Prostate gland (tissue), 2 donors: ENCODE measurements at regions not wholly inside any gene's neighbourhood (a gene's known extent, or its start where the extent isn't known, plus 50 kb on each side); places are given as distances from the start of the nearest gene placed in this dataset.

ENCODE experiments used
- POLR2AphosphoS5 ChIP-seq: sonication (generic); formaldehyde crosslinking; IDR thresholded peaks from one replicate; pipeline ENCODE4 v1.6.1; 2017; ENCODE audit warnings: antibody characterized with exemption
- TF ChIP-seq, protein P1 (sequence below), 4 experiments: fragments of 200-600 bp in 2 of 4; fragments of 450-650 bp in 2 of 4; sonication (generic) in 2 of 4; IDR thresholded peaks; 1 replicate in 3 of 4; 2 replicates in 1 of 4; pipeline ENCODE4 v1.5.1; 2016 to 2019; ENCODE audit warnings: antibody characterized with exemption in 4 of 4, mild to moderate bottlenecking in 2 of 4, moderate library complexity in 2 of 4

DNA sequence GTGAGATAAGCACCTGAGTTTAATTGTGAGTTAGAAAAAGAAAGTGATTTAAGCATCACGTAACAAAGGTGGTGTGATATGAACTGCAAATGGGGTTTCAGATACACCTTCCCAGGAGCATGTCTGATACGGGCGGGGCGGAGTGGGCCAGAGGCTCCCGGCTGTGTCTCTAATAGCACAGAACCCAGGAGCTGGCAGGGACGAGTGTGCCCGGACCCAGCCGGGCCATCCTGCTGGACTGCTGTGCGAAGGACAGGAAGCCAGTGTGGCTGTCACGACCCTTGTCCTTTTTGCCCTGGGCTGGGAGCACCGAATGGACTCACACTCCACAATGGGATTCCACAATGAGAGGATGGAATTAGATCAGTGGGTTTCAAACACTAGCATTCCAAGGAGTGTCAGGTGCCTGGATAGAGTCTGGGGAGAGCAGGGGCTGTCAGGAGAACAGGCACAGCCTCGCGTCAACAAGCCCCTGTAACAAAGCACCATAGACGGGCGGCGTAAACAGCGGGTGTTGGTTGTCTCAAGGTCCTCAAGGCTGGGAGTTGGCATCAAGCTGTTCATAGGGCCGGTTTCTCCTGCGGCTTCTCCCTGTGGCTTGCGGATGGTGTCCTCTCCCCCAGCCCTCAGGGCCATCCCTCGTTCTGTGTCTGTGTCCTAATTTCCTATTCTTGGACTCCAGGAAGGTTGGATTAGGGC is 242.6 kb upstream of the PITRM1 start:
- TF ChIP-seq, protein P1, sequence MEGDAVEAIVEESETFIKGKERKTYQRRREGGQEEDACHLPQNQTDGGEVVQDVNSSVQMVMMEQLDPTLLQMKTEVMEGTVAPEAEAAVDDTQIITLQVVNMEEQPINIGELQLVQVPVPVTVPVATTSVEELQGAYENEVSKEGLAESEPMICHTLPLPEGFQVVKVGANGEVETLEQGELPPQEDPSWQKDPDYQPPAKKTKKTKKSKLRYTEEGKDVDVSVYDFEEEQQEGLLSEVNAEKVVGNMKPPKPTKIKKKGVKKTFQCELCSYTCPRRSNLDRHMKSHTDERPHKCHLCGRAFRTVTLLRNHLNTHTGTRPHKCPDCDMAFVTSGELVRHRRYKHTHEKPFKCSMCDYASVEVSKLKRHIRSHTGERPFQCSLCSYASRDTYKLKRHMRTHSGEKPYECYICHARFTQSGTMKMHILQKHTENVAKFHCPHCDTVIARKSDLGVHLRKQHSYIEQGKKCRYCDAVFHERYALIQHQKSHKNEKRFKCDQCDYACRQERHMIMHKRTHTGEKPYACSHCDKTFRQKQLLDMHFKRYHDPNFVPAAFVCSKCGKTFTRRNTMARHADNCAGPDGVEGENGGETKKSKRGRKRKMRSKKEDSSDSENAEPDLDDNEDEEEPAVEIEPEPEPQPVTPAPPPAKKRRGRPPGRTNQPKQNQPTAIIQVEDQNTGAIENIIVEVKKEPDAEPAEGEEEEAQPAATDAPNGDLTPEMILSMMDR (IDR thresholded peaks at IDR 0.05), result no peak
- TF ChIP-seq POLR2AphosphoS5, result no peak
